ENCODE measurements at regions not wholly inside any gene's neighbourhood (a gene's known extent, or its start where the extent isn't known, plus 50 kb on each side); places are given as distances from the start of the nearest gene placed in this dataset.
"Not testable (repeated sequence)": the region's sequence is repeated elsewhere in the genome, so short reads cannot be mapped to it uniquely, and the experiment has no call there.

DNA sequence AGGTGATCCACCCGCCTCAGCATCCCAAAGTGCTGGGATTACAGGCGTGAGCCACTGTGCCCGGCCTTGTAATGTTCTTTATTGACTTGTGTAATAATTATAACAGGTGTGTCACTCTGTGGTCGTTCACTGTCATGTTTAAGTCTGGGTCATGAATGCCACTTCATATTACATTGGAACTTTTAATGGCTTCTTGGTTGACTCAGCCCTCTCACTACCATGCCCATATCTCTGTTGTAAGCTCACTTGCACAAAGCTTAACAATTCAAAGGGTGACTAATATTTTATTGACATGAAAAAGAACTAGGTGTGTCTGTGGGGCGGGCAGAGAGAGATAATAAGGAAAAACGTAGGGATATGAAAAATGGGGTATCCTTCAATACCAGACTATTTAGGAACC lies 639.7 kb upstream of the ACTRT1 start:
- H2AFZ ChIP-seq (ENCODE audit: low read length): no peak overlapping the region
- H4K20me1 ChIP-seq (ENCODE audit: insufficient read depth, low read length): no peaks in the 10 kb centered on the region
- no peaks in the 10 kb centered on the region for H3K79me2 ChIP-seq (ENCODE audit: insufficient read depth, low read length)
- H3K9ac ChIP-seq (ENCODE audit: low read length): no peak overlapping the region
- H3K9me2 ChIP-seq (ENCODE audit: low read depth, low read length): no peaks in the 10 kb centered on the region
- no peaks in the 10 kb centered on the region for H3K4me1 ChIP-seq (ENCODE audit: insufficient read depth, low read length, severe bottlenecking)
- TF ChIP-seq EZH2 (IDR thresholded peaks at IDR 0.05; ENCODE audit: borderline replicate concordance, low read length): no peak
- TF ChIP-seq, protein P1, sequence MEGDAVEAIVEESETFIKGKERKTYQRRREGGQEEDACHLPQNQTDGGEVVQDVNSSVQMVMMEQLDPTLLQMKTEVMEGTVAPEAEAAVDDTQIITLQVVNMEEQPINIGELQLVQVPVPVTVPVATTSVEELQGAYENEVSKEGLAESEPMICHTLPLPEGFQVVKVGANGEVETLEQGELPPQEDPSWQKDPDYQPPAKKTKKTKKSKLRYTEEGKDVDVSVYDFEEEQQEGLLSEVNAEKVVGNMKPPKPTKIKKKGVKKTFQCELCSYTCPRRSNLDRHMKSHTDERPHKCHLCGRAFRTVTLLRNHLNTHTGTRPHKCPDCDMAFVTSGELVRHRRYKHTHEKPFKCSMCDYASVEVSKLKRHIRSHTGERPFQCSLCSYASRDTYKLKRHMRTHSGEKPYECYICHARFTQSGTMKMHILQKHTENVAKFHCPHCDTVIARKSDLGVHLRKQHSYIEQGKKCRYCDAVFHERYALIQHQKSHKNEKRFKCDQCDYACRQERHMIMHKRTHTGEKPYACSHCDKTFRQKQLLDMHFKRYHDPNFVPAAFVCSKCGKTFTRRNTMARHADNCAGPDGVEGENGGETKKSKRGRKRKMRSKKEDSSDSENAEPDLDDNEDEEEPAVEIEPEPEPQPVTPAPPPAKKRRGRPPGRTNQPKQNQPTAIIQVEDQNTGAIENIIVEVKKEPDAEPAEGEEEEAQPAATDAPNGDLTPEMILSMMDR (IDR thresholded peaks at IDR 0.05; ENCODE audit: low read length): no peak
- no peaks in the 10 kb centered on the region for H3F3A ChIP-seq (ENCODE audit: insufficient read depth, low read length)
- no peak overlapping the region for H3K4me2 ChIP-seq (ENCODE audit: low read length)
- no peaks in the 10 kb centered on the region for H3K36me3 ChIP-seq (ENCODE audit: insufficient read depth, low read length)
- H3K27me3 ChIP-seq (ENCODE audit: insufficient read depth, low read length): no peaks in the 10 kb centered on the region
- H3K4me3 ChIP-seq (ENCODE audit: low read depth, low read length, poor library complexity, severe bottlenecking): no peak overlapping the region
- H3K27ac ChIP-seq (ENCODE audit: low read depth, low read length, poor library complexity, severe bottlenecking): no peak overlapping the region
- no peaks in the 10 kb centered on the region for H3K9me3 ChIP-seq (ENCODE audit: low read length)

DNA sequence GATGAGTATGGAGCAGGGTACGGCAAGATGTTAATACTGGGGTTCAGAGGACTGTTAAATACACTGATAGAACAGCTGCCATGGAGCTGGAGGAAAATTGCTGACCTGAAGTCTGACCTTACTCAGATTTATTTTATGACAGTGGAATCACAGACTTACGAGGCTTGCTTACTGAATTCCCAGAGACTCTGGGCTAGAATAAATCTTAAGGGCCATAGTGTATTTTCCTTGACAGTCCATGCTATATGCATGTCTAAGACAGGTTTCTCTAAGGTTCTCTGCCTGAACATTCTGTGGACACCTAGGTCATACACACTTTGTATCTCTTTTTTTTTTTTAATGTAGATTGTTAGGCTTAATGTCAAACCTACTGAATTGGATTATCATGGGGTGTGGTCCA lies 633.2 kb upstream of the ACTRT1 start:
- no peak overlapping the region for H3K4me3 ChIP-seq (ENCODE audit: low read depth, low read length, poor library complexity, severe bottlenecking)
- no peak for TF ChIP-seq EZH2 (IDR thresholded peaks at IDR 0.05; ENCODE audit: borderline replicate concordance, low read length)
- TF ChIP-seq, protein P1 (IDR thresholded peaks at IDR 0.05; ENCODE audit: low read length): no peak
- no peak overlapping the region for H2AFZ ChIP-seq (ENCODE audit: low read length)
- H4K20me1 ChIP-seq (ENCODE audit: insufficient read depth, low read length): no peaks in the 10 kb centered on the region
- H3K9me2 ChIP-seq (ENCODE audit: low read depth, low read length): no peaks in the 10 kb centered on the region
- no peak overlapping the region for H3K4me2 ChIP-seq (ENCODE audit: low read length)
- no peaks in the 10 kb centered on the region for H3K79me2 ChIP-seq (ENCODE audit: insufficient read depth, low read length)
- no peaks in the 10 kb centered on the region for H3K4me1 ChIP-seq (ENCODE audit: insufficient read depth, low read length, severe bottlenecking)
- no peaks in the 10 kb centered on the region for H3K36me3 ChIP-seq (ENCODE audit: insufficient read depth, low read length)
- no peaks in the 10 kb centered on the region for H3F3A ChIP-seq (ENCODE audit: insufficient read depth, low read length)
- H3K27ac ChIP-seq (ENCODE audit: low read depth, low read length, poor library complexity, severe bottlenecking): no peak overlapping the region
- H3K9me3 ChIP-seq (ENCODE audit: low read length): no peaks in the 10 kb centered on the region
- no peaks in the 10 kb centered on the region for H3K27me3 ChIP-seq (ENCODE audit: insufficient read depth, low read length)
- no peak overlapping the region for H3K9ac ChIP-seq (ENCODE audit: low read length)

DNA sequence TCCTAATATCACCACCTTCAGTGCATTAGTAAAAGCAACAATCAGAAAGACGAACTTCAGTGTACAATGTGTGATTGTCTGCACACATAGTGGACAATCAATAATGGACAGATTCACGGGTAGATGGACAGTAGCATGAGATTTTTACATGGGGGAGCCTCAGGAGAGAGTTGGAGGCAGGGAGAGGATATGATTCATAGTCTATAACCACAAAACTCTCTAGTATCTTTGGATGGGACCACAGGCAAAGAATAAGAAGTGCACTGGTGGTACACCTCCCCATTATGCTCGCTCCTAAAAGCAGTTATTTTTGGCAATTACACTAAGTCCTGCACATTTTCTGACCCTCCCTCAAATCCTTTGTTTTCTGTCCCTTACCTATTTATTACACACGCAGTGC lies 624.4 kb upstream of the ACTRT1 start:
- no peaks in the 10 kb centered on the region for H3F3A ChIP-seq (ENCODE audit: insufficient read depth, low read length)
- no peak overlapping the region for H3K4me3 ChIP-seq (ENCODE audit: low read depth, low read length, poor library complexity, severe bottlenecking)
- H3K36me3 ChIP-seq (ENCODE audit: insufficient read depth, low read length): no peaks in the 10 kb centered on the region
- H3K9ac ChIP-seq (ENCODE audit: low read length): no peak overlapping the region
- no peaks in the 10 kb centered on the region for H3K4me1 ChIP-seq (ENCODE audit: insufficient read depth, low read length, severe bottlenecking)
- no peak for TF ChIP-seq EZH2 (IDR thresholded peaks at IDR 0.05; ENCODE audit: borderline replicate concordance, low read length)
- TF ChIP-seq, protein P1 (IDR thresholded peaks at IDR 0.05; ENCODE audit: low read length): no peak
- no peak overlapping the region for H3K27ac ChIP-seq (ENCODE audit: low read depth, low read length, poor library complexity, severe bottlenecking)
- no peaks in the 10 kb centered on the region for H3K27me3 ChIP-seq (ENCODE audit: insufficient read depth, low read length)
- no peak overlapping the region for H3K4me2 ChIP-seq (ENCODE audit: low read length)
- no peaks in the 10 kb centered on the region for H4K20me1 ChIP-seq (ENCODE audit: insufficient read depth, low read length)
- no peaks in the 10 kb centered on the region for H3K9me3 ChIP-seq (ENCODE audit: low read length)
- no peak overlapping the region for H2AFZ ChIP-seq (ENCODE audit: low read length)
- no peaks in the 10 kb centered on the region for H3K79me2 ChIP-seq (ENCODE audit: insufficient read depth, low read length)
- no peaks in the 10 kb centered on the region for H3K9me2 ChIP-seq (ENCODE audit: low read depth, low read length)

DNA sequence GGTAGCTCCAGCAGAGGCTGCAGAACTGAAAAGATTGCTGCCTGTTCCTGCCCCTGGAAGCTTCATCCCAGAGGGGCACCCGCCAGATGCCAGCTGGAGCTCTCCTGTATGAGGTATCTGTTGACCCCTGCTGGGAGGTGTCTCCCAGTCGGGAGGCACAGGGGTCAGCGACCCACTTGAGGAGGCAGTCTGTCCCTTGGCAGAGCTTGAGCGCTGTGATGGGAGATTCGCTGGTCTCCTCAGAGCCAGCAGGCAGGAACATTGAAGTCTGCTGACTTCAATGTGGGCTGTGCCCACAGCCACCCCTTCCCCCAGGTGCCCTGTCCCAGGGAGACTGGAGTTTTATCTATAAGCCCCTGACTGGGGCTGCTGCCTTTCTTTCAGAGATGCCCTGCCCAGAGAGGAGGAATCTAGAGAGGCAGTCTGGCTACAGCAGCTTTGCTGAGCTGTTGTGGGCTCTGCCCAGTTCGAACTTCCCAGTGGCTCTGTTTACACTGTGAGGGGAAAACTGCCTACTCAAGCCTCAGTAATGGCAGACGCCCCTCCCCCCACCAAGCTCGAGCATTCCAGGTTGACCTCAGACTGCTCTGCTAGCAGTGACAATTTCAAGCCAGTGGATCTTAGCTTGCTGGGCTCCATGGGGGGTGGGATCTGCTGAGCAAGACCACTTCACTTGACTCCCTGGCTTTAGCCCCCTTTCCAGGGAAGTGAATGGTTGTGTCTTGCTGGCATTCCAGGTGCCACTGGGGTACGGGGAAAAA lies 622.3 kb upstream of the ACTRT1 start:
- not testable (repeated sequence) for H3K4me1 ChIP-seq (ENCODE audit: insufficient read depth, low read length, severe bottlenecking); H3K9me2 ChIP-seq (ENCODE audit: low read depth, low read length); H3K9ac ChIP-seq (ENCODE audit: low read length); H3K27ac ChIP-seq (ENCODE audit: low read depth, low read length, poor library complexity, severe bottlenecking); H3K79me2 ChIP-seq (ENCODE audit: insufficient read depth, low read length); H3K4me3 ChIP-seq (ENCODE audit: low read depth, low read length, poor library complexity, severe bottlenecking); H3F3A ChIP-seq (ENCODE audit: insufficient read depth, low read length); H2AFZ ChIP-seq (ENCODE audit: low read length); H3K4me2 ChIP-seq (ENCODE audit: low read length); H3K36me3 ChIP-seq (ENCODE audit: insufficient read depth, low read length); H4K20me1 ChIP-seq (ENCODE audit: insufficient read depth, low read length); H3K9me3 ChIP-seq (ENCODE audit: low read length); H3K27me3 ChIP-seq (ENCODE audit: insufficient read depth, low read length)

Data from OCI-LY1 (cell line).